GM19025 (cell line): ENCODE measurements at regions not wholly inside any gene's neighbourhood (a gene's known extent, or its start where the extent isn't known, plus 50 kb on each side); places are given as distances from the start of the nearest gene placed in this dataset.

Experiments
- ATAC-seq: cut with Tn5 transposase; IDR thresholded peaks from one replicate; pipeline ENCODE4 v1.9.1; 2021; ENCODE audit warnings: mild to moderate bottlenecking, low read depth, moderate library complexity; ENCODE audit not compliant: unreplicated experiment

DNA sequence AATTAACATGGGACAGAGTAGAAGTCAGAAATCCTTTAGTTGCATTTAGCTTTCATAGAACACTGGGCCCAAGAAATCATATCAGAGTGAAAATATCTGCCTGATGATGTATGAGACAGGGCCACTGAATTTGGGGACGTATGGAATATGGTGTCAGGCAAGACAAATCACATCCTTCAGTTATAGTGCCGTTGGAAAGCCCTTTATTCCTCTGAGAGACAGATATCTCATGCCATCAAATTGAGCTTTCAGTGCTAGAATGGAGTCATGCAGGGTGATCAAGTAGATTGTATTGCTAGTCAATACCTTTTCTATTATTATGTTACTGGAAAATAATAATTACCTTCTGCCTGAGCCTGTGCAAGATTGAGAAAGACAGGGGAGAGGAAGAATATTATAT lies 398.2 kb upstream of the RARB start:
- no peak for ATAC-seq

DNA sequence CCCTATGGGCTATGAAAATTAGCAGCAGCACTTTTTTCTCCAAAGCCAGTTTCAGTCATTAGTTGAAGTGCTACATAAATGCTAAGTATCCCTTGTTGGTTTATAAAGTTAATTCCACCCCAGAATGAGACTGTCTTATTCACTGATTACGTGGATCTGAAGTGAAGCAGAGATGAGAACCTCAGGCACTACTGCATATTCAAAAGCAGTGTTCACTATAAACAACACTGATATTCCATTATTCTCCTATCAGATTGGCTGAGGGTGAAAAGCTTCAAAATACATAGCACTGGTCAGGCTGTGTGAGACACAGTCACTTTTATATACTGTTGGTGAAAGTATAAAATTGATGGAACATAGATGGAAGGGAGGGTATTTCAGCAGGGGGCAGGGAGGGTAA lies 395.7 kb upstream of the RARB start:
- no peak for ATAC-seq

DNA sequence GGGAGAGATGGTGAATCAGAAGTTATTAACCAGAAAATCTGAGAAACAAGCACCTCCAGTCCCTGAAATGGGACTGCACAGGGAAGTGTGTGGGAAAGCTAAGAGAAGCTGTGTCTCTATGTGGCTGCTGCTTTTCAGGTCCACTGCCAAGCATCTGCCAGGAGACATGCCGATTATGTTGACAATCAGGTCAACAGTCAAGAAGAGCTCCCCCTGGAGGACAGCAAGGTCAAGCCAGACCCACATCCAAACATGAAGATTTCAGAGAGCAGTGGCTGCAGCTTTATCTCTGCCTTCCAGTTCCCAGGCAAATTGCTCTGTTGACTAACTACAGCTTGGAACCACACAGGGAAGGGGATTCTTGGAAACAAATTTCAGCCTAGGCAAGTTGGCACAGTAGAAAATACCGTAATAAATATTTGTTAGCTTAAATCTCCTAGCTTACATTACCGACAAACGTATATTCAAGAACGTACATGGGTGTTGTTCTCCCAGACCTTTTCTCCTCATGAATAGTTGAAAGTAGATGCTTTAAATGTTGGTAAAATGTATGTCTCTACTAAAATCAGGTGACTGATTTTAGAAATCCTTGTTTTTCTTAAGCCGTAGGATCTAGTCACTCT lies 394.5 kb upstream of the RARB start:
- peak; percentile 81 for ATAC-seq

DNA sequence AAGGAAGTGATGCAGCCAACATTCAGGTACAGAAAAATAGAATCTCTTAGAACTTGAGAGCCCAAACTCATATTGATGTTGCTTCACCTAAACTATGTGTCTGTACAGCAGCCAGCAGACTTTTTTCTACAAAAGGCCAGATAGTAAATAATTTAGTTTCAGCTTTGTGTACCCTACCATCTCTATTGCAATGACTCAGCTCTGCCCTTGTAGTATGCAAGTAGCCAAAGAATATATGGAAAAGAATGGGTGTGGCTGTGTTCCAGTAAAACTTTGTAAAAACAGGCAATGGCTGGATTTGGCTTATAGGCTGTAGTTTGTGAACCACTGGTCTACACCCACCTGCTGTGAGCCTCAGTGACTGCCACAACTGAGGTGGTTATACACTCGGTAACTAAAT lies 392.5 kb upstream of the RARB start:
- no peak for ATAC-seq

DNA sequence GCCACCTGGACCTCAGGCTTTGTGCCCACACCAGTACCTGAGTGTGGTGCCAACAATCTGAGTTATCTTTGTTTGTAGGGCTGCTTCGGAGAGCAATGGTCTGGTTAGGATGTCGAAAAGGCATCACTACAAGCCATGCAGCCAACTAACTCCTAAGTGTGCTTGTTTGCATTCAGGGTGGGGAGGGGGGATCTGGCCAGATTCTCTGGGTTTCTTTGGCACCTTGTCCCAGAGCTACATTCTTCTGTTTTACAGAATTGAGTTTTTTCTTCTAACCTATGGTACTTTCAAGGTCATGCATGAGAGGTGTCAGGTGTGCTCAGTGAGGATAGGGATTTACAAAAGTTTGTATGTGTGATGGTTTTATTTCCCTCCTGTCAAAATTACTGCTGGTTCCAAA lies 391.4 kb upstream of the RARB start:
- ATAC-seq: no peak

DNA sequence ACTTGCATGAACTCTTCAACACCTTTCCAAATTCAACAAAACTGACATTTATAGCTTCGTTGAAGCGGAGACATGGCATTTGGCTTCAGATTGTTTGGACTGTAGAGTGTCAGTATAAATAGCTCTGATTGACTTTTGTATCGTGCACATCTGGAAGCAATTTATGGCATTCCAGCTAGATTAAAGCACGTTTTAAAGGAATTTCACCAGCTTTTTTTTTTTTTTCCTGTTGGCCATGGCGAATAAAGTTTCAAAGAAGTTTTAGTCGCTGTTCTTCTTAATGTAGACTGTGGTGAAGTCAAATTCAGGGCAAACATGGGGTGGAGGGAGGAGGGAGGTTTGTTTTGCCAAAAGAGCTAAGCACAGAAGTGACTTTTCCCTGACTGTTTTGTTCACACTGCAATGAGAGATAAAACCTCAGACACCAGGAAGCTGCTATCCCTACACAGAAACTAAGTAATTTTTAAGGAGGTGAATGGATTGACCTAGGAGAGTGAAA lies 391.0 kb upstream of the RARB start:
- ATAC-seq: no peak

DNA sequence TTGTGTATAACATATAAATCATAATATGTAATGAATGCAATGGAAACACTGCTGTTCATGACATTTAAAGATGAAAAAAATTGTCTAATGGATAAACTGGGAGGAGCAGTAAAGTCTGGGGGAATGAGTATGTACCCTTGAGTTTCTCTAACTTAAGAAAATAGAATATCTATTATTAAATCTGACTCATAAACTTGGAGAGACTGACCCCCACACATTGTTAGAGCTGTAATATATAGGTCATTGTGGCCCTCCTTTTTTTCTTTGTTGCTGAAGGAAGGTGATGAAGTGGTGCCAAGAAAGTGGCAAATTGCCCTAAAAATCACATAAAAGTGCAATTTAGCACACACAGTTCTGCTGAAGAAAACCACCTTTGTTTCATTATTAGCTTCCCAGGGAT lies 389.8 kb upstream of the RARB start:
- ATAC-seq: no peak

DNA sequence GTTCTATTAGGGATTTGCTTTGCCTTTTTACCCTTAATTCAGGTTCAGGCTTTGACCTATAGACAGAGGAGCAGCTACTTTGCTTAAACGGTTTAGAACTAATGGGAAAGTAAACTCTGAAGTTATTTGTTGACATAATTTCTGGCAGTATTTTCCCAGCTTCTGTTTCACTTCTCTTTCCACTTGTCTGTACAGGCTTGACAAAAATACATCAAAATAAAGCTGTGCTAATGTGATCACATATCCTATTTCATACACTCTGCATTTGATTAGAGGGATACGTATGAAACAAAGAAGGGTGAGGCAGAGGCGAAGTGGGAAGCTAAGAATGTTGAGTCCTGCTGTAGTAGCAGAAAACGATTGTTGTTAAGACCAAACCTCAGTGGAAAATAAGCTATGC lies 389.1 kb upstream of the RARB start:
- ATAC-seq: no peak

DNA sequence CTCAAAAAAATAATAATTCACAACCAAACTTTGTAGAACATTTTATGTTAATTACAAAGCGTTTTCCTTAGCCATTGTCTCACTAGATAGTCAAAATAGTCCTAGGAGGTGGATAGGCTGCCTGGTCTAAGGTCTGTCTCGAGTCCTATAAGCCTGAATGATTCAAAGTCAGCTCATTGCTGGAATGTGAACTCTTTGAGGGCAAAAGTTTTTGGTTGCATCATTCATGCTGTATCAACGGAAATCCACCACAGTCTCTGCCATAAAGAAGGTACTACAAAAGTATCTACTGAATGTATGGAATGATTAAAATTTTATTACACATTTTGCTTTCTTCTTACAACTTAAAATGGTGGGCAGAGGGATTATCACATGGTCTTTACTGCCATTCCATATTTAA lies 387.3 kb upstream of the RARB start:
- no peak for ATAC-seq

DNA sequence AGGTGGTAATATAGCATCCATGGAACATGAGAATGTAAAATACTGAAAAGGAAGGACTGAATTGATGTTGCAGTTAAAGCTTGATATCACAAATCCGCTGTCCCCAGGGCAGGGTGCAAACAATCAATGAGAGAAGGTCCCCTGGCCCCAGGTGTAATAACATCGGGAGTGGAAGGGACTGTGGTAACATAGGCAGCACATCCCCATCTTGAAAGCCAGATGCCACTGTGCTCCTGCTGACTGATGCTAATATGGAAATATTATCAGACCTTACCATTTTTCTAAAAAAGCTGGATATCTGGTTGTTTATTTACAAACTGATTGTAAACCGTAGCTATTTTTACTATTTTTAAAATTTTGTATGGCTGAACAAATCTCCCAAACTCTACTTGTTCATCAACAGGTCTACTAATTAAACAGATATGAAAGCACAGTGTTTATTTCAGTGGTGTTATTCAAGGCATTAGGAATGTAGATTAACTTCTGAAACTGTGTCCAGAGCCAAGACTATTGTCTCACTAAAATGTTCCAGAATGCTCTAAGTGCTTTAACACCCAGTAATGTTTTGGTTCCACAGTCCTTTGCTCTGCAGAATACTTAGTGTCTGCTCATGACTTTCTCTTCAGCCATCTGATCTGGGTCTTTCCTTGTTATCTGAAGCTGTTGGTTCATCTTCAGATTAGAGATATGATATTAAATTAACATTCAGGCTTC lies 386.0 kb upstream of the RARB start:
- ATAC-seq: no peak

DNA sequence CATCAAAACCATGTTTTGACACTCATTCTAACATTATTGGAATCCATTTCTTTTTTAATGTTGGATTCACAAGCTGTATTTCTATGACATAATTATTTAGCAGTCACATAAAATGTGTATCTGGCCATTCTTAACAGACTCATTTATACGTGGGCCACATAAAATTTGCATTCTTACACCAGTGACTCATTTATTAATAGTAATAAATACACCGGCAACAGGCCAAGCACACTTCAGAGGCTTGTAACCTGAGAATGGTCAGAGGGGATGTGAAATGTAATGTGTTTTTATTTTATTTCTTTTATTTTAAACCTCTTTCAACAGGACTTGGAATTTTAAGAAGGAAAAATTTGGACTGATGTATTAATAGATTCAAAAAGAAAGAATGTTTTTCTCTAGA lies 384.9 kb upstream of the RARB start:
- no peak for ATAC-seq

DNA sequence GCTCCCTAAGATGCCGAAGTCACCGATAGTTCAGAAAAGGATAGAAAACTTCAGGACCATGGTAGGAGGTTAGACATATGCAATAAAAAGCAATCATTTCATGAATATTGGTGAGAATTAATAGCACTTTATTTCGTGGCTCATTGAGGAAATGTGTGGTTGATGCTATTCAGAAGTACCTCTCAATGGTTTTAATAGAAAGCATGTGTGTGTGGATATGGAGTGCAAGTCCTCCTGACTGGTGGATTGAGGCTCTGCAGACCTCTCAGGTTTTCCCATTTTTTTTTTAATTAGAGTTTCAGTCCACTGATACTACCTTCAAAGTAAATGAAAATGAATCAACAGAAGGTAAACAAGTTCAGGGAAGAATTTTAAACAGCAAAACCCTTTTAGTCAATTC lies 384.3 kb upstream of the RARB start:
- no peak for ATAC-seq

DNA sequence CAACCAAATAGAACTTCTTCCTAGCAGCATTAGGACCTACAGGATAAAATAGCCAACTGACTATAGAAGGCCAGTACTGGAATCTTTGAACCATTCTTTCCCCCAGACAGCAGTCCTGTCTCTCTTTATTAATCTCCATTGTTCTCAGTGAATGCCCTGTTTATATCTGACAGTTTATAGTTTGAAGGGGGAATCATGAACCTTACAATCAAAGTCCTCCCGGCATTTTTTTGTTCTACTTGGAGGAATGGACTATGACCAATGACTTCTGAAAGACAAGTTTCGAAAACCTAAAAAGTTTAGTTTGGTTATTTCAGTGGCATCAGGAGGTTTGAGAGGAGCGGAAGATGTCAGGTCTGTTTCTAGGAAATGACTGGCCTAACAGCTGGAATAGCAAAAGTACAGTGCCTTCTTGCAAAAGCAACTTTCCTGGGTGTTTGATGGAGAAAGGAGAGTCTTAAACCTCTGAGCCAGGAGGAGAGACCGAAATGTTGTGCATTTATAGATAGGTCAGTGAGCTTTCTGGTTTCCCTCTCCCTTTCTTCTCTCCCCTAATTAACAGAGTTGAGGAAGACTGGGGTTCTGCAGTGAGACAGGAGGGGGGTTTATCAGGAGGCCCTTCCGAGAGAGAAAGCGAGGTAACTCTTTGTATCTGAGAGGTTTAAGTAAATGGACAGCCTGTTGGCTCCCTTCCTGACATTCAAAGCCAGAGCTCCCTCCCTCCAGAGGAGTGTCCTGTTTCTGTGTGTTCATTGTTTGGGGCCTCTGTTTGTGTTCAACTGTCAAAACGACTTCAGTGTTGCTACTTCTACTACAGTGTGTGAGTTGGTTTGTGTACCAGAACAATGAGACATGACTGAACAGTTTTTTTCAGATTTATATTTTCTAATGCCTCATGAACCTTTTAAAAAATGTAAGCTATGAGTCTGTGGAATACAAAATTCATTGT lies 383.0 kb upstream of the RARB start:
- ATAC-seq: no peak

DNA sequence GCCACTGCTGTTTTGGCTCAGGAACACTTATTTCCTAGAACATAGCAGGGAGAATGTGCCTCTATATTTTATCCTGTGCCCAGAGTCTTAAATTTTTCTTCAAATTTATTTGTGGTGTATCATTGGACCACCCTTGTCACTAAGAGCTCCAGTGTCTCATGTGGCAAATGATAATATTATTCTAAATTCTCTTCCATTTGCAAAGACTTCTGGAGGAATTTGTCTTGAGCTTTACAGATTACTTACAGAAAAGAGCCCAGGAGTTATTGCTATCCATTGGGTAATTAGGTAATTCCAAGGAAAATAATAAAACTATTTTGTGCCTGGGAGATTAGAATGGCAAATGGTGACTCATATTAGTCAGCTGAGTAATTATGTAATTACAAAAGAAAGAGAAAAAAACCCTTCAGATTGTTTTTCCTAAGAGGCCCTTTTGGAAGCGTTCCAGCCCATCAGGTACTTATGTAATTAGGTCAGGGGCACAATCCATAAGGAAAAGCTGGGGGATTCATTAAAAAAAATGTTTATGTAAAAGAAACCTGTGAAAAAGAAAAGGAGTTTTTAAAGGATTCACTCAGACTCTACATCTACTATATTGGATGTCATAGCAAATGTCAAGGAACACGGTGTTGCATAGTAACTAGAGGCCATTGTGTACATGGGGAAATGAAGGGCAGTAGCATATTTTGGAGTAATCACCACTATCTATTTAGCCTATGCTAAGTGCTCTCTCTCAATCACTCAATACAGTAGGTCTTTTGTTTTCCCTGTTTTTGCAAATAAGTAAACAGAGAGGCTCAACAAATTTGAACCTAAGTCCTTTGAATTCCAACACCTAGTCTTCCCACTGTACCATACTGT lies 380.9 kb upstream of the RARB start:
- ATAC-seq: no peak

DNA sequence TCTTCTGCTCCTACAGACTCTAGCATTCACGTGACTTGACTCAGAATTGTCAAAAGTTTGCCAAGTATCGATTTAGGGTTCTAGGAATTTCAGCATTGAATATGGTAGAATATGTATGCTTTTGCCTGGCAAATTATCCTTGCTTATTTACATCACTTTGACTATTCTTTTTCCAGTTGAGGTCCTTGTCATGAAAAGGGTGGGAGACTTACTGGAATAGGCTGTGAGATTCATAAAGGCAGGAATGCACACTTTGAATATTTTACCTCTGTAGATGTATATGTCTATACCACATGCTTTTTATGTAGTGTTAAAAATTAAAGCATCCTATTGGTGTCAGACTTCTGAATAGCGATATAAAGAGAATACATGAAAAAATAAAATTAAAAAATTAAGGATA lies 378.8 kb upstream of the RARB start:
- no peak for ATAC-seq

DNA sequence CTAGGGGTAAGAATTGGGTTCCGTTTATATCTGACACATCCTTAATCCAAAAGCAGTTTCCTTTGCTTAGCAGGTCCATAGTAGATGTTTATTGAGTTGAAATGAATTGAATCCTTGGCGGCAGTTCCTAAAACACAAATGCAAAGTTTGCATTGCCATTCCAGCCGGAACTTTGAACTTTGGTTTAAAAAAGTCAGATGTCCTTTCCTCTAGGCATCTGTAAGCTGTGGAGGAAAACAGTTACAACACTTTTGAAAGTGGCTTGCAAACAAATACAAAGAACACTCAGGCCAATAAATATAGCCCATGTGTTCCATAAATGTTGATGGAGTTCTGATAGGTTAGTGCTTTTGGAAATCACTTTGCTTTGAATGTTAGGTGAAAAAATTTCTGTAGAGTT lies 374.7 kb upstream of the RARB start:
- no peak for ATAC-seq

DNA sequence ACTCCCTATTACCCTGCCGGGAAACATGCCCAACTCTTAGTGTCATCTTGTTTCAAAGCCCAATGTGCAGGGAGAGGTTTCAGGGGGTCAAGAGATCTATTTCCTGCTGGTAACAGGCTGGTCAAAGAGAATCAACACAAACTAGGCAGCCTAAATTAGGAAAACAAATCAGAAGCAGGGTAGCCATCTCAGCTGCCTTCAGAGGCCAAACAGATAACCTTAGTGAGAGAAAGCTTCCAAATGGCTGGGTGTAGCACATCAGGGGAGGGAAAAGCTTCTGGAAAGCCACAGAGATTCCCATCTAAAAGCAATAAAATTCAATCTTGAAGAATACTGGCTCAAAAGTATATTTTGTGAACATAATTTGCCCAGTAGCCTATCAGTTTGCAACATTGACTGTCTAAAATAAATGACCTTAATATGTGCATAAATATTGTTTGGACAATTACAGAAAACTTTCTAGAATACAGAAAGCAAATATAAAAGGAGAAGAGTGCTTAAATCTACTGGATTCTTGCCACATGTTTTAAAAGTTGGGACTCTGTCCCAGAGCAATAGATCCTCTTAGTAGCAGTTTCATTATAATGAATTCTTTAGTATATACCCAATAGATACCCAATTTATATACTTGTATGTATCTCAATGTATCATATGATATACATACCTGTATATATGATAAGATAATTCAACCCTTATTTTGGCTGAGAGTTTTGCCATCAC lies 371.9 kb upstream of the RARB start:
- no peak for ATAC-seq

DNA sequence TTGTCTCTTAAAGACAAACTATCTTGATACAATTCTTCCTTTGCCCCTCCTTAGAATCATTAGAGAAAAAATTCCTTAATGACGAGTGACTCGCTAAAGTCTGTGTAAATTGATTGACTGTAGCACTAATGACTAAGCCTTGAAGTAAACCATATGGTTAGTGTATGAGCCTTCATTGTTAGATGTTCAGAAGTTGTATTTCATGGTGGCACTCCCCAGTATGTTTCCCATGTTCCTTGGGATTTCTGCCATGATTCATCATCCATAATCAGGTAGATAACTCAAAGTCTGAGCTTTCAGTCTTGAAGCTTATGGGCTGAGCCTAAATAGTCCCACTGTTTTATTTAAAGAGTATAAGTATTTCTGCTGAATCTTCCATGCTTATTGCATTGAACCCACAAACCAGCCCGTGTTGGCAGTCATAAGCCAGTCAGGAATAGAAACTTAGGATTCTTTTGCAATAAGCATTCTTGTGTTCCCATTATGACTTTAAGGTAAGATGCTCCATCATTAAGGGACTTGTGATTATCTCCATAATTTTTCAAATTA lies 371.2 kb upstream of the RARB start:
- no peak for ATAC-seq

DNA sequence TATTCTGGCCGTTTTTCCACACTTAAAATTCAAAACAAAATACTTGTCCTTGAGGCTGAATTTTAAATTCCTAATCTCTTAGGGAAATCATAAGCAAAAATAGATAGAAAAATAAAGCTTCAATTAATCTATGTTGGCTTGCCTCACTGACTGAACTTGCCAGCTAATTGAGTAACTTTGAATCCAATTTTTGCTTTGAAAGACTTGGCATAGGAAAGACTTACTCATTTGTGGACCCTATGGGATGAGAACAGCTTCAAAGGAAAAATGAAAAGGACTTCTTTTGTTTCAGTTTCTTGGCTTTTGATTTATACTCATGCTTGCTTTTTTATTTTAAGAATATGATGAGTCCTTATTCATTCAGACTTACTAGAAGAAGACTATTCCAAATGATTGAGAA lies 370.7 kb upstream of the RARB start:
- ATAC-seq: no peak
